CD1c-positive myeloid dendritic cell (primary cell): ENCODE measurements at regions not wholly inside any gene's neighbourhood (a gene's known extent, or its start where the extent isn't known, plus 50 kb on each side); places are given as distances from the start of the nearest gene placed in this dataset.

Experiments used
- DNase-seq: peaks from one replicate; pipeline ENCODE4 v3.0.0-alpha.2; 2016; ENCODE audit errors: extremely low spot score

DNA sequence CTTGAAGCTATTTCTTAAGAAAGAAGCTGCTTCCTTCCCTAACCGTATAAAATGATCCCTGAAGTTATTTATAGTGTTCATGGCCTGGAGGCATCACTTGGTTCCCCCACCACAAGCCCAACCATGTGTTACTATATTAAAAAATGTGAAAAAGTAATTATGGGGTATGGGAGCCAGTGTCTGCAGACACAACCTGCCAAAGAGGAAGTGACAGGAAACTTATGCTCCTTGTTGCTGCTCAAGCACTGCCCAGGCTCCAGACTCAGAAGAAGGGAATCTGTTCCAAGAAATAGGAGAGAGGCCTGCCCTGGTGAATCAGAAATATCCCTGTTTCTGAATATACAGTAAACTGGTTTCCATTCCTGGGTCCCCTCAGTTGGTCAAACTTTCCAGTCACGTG, 217.2 kb upstream of the BMP4 start:
- no peak for DNase-seq

DNA sequence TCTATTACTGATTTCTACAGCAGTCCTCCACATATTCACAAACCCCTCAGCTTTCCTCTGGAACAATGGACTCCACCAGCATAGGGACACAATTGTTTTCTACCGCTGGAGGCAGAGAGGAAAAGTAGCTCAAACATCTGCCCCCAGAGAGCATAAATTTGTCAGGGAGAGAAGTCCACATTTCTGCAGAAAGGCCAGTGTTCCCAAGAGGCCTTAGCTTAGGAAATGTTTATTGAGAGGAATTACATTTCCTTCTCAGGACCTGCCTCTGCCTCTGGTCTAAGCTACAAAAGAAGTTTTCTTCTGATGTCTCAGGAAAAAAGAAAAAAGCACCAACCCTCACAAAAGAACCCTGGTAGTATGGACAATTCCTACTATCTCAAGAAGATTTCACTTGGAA, 217.8 kb upstream of the BMP4 start:
- no peak for DNase-seq

- peak; percentile 54 for DNase-seq
Measured at GRCh38 chr14:54175298-54175942, 218.8 kb upstream of the BMP4 start.

DNA sequence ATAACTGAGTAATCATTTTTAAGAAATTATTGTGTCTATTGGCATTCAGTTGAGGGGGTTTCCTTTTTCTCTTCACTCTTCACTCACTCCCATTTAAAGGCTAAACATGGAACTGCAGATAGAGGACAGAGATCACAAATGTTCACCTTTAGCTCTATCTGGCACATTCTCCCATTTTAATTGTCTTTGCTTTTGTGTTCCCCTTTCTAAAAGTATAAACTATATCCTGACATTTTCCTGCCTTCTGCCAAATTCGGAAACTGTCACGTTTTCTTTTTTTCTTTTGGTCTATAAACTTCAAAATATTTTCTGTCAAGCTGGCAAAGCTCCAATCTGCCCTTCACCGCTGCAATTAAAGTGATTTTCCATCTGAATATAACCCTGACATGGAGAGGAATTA, 219.8 kb upstream of the CDKN3 start:
- DNase-seq = no peak

- DNase-seq = no peak
Measured at GRCh38 chr14:54177641-54178621, 218.9 kb upstream of the CDKN3 start.

GRCh38 chr14:54182419-54183045, 214.3 kb upstream of the CDKN3 start:
- no peak for DNase-seq

- no peak for DNase-seq
Measured at GRCh38 chr14:54186821-54187763, 209.7 kb upstream of the CDKN3 start.

GRCh38 chr14:54188064-54188666, 208.6 kb upstream of the CDKN3 start:
- DNase-seq = no peak

GRCh38 chr14:54189333-54189732, 207.5 kb upstream of the CDKN3 start:
- DNase-seq = no peak

GRCh38 chr14:54189748-54190354, 207.0 kb upstream of the CDKN3 start:
- no peak for DNase-seq

- no peak for DNase-seq
Measured at GRCh38 chr14:54191846-54192245, 205.0 kb upstream of the CDKN3 start.

DNA sequence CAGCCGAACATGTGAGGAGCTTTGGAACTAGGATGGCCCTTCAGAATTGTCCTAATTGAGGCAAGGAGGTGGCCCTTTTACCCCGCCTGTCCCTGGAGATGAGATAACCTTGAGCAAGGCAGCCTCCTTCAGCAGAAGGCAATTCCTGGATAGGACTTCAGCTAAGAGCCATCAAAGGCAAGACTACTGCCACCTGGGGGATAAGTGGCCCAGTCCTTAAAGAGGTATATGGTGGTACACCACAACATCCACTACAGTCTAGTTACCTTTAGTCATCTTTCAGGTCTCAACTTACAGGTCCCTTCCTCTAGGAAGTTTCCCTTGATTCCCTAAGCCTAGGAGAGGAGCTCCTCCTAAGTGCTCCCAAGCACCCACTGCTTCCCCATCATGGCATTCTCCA, 204.2 kb upstream of the CDKN3 start:
- no peak for DNase-seq

DNA sequence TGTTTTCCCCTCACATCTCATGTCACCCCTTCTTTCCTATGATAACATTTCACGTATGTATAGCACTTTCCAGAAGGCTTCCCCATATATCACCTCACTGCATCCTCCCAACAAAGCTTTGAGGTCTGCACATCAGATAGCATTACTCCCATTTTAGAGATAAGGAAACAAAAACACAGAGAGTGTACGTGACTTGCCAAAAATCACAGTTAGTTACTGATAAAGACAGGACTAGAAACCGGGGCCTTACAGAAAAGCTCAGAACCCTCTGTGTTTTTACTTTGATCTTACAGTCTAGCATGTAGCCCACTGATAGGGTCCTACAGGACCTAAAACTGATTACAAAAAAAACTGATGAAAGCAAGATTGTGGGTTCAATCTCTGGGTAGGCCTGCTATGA, 202.9 kb upstream of the CDKN3 start:
- DNase-seq = no peak

DNA sequence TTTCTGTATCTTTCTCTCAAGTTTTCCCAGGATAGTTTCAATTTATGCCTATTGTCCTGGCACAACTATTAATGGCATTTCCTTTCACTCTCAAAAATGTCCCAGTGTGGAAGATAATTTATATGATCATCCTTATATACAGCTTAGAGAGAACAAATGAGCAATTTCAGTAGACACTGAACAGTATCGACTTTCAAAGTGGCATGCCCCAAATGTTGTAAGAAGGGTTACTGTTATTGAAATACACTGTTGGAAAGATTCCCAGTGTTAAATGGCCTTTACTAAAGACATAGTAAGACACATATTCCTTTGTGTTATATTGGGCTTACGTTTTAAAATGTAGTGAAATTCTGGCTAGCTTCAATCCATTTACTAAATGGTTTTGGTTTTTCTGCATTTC, 202.3 kb upstream of the CDKN3 start:
- no peak for DNase-seq

GRCh38 chr14:54197369-54197768, 199.4 kb upstream of the CDKN3 start:
- no peak for DNase-seq

DNA sequence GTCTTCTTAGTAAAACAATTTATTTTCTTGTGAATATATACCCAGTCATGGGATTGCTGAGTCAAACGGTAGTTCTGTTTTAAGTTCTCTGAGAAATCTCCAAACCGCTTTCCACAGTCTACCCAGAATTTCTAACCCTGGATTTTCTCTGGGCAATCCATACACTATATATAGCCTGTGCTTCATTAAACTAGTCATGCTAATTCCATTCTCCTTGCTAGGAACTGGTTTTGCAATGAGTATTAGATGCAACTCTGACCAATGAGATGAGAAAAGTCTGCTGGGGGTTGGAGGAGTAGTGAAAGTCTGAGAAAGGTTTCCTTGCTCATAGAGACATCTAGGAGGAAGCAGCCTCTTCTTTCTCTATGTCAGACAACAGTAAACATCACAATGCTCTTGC, 196.1 kb upstream of the CDKN3 start:
- DNase-seq = no peak

DNA sequence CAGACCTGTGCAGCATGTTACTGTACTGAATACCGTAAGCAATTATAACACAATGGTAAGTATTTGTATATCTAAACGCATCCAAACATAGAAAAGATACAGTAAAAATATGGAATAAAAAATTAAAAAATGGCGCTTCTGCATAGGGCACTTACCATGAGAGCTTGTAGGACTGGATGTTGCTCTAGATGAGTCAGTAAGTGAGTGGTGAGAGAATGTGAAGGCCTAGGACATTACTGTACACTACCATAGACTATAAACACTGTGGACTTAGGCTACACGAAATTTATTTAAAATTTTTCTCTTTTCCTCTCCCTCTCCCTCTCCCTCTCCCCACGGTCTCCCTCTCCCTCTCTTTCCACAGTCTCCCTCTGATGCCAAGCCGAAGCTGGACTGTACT, 194.5 kb upstream of the CDKN3 start:
- DNase-seq = no peak

DNA sequence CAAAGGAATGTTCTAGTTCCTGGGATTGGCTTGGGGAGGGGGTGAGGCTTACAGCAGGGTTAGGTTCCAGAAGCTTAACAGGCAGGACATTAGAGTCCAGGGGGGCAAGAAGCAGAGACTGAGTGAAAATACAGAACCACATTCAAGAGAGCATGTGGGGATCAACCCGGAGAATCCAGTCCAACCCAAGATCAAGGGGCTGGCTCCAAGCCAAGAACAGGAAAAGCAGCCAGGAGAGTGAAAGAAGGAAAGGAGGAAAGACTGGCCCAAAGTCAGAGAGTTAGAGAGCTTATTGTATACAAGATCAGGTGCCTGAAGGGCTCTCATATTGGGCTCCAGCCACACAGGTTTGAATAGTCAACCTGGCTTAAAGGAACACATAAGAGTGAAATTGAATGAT, 190.3 kb upstream of the CDKN3 start:
- no peak for DNase-seq

DNA sequence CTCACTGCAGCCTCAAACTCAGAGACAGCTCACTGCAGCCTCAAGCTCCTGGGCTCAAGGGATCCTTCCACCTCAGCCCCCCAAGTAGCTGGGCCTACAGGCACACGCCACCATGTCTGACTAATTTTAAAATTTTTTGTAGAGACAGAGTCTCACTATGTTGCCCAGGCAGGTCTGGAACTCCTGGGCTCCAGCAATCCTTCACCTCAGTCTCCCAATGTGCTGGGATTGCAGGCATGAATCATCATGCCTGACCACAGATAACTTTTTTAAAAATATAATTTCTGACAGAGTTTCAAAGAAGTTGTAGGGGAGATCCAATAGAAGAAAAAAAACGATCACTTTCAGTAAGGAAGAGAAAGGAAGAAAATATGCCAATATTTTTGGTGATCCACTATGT, 189.7 kb upstream of the CDKN3 start:
- no peak for DNase-seq
